ENCODE measurements at regions not wholly inside any gene's neighbourhood (a gene's known extent, or its start where the extent isn't known, plus 50 kb on each side); places are given as distances from the start of the nearest gene placed in this dataset.

GRCh38 chr9:117963493-117964090 is 259.4 kb downstream of the TLR4 start:
- no peak for ATAC-seq (replicated peaks in 6 of 8)
- in situ Hi-C loops (cut with MboI; ENCODE audit: low pct_unique_long_range_greater_than_20kb in 2 of 9, low sequenced_read_pairs in 9 of 9, unreplicated experiment in 9 of 9), result no loop called here
- 83 to 100% methylated on average over 1 of the region's 1 CpG; no CpG with 5 or more reads in 8 of the 10 experiments for WGBS, 10 experiments

GRCh38 chr9:117970276-117971050 is 266.3 kb downstream of the TLR4 start:
- Histone ChIP-seq H3K4me3 (no peak overlapping the region), H3K27ac (no peak overlapping the region), H3K4me1 (replicated peaks in 1 of 2) (peaks cover 0 to 5% of the 10 kb centered on the region in 2 donors)
- 20 to 100% (median 72%) methylated on average over 1 to 6 of the region's 7 CpGs; no CpG with 5 or more reads in 2 of the 10 experiments for WGBS, 10 experiments
- no peak for ATAC-seq (replicated peaks in 6 of 8)
- in situ Hi-C loops (cut with MboI; ENCODE audit: low pct_unique_long_range_greater_than_20kb in 2 of 9, low sequenced_read_pairs in 9 of 9, unreplicated experiment in 9 of 9), result no loop called here

More at GRCh38 chr9:117963493-117964090, 259.4 kb downstream of the TLR4 start:
- Histone ChIP-seq H3K27ac (no peak overlapping the region), H3K4me1 (replicated peaks in 1 of 2) (peaks cover 5 to 6% of the 10 kb centered on the region in 2 donors), H3K4me3 (no peak overlapping the region)

- Histone ChIP-seq H3K27ac (no peak overlapping the region), H3K4me1 (replicated peaks in 1 of 2) (no peaks in the 10 kb centered on the region), H3K4me3 (no peak overlapping the region)
- in situ Hi-C loops (cut with MboI; ENCODE audit: low pct_unique_long_range_greater_than_20kb in 2 of 9, low sequenced_read_pairs in 9 of 9, unreplicated experiment in 9 of 9), result no loop called here
- 0 to 86% (median 35%) methylated on average over 1 to 3 of the region's 3 CpGs for WGBS, 10 experiments
- ATAC-seq (replicated peaks in 6 of 8), result no peak
These were observed 269.9 kb downstream of the TLR4 start for GRCh38 chr9:117974108-117974507.

GRCh38 chr9:117979914-117980313 is 275.7 kb downstream of the TLR4 start:
- ATAC-seq (replicated peaks in 6 of 8), result no peak
- 48 to 100% (median 98%) methylated on average over 1 to 2 of the region's 2 CpGs for WGBS, 10 experiments
- no peaks in the 10 kb centered on the region for H3K4me1 ChIP-seq (replicated peaks in 1 of 2)
- H3K27ac ChIP-seq, result no peak overlapping the region
- in situ Hi-C loops (cut with MboI; ENCODE audit: low pct_unique_long_range_greater_than_20kb in 2 of 9, low sequenced_read_pairs in 9 of 9, unreplicated experiment in 9 of 9), result no loop called here
- no peak overlapping the region for H3K4me3 ChIP-seq

GRCh38 chr9:117987945-117988344 is 283.7 kb downstream of the TLR4 start:
- in situ Hi-C loops (cut with MboI; ENCODE audit: low pct_unique_long_range_greater_than_20kb in 2 of 9, low sequenced_read_pairs in 9 of 9, unreplicated experiment in 9 of 9), result no loop called here
- Histone ChIP-seq H3K4me3 (no peak overlapping the region), H3K4me1 (replicated peaks in 1 of 2) (peaks cover 0 to 7% of the 10 kb centered on the region in 2 donors), H3K27ac (no peak overlapping the region)
- no peak for ATAC-seq (replicated peaks in 6 of 8)

- ATAC-seq (replicated peaks in 6 of 8), result peak in 1 of 8 experiments; percentile 76
- Histone ChIP-seq H3K27ac (no peak overlapping the region), H3K4me3 (no peak overlapping the region), H3K4me1 (replicated peaks in 1 of 2) (peaks cover 0 to 7% of the 10 kb centered on the region in 2 donors)
- in situ Hi-C loops (cut with MboI; ENCODE audit: low pct_unique_long_range_greater_than_20kb in 2 of 9, low sequenced_read_pairs in 9 of 9, unreplicated experiment in 9 of 9), result no loop called here
- WGBS, 10 experiments, result 0 to 14% (median 4%) methylated on average over 2 to 5 of the region's 6 CpGs; no CpG with 5 or more reads in 1 of the 10 experiments
These were observed 287.8 kb downstream of the TLR4 start for GRCh38 chr9:117992006-117992405.

- in situ Hi-C loops (cut with MboI; ENCODE audit: low pct_unique_long_range_greater_than_20kb in 2 of 9, low sequenced_read_pairs in 9 of 9, unreplicated experiment in 9 of 9), result no loop called here
- Histone ChIP-seq H3K4me3 (no peak overlapping the region), H3K4me1 (replicated peaks in 1 of 2) (peaks cover 0 to 4% of the 10 kb centered on the region in 2 donors), H3K27ac (no peak overlapping the region)
- no peak for ATAC-seq (replicated peaks in 6 of 8)
- WGBS, 10 experiments, result 10 to 86% (median 79%) methylated on average over 1 to 3 of the region's 3 CpGs; no CpG with 5 or more reads in 1 of the 10 experiments
These were observed 296.4 kb downstream of the TLR4 start for GRCh38 chr9:118000581-118000980.

GRCh38 chr9:118003240-118003639 is 299.0 kb downstream of the TLR4 start:
- no peak overlapping the region for H3K4me3 ChIP-seq
- H3K27ac ChIP-seq, result no peak overlapping the region
- ATAC-seq (replicated peaks in 6 of 8), result no peak
- in situ Hi-C loops (cut with MboI; ENCODE audit: low pct_unique_long_range_greater_than_20kb in 2 of 9, low sequenced_read_pairs in 9 of 9, unreplicated experiment in 9 of 9), result no loop called here
- H3K4me1 ChIP-seq (replicated peaks in 1 of 2), result peaks cover 2 to 4% of the 10 kb centered on the region in 2 donors
- 0 to 81% (median 44%) methylated on average over 1 to 3 of the region's 3 CpGs for WGBS, 10 experiments

- in situ Hi-C loops (cut with MboI; ENCODE audit: low pct_unique_long_range_greater_than_20kb in 2 of 9, low sequenced_read_pairs in 9 of 9, unreplicated experiment in 9 of 9), result no loop called here
- Histone ChIP-seq H3K4me3 (no peak overlapping the region), H3K4me1 (replicated peaks in 1 of 2) (peaks cover 9 to 13% of the 10 kb centered on the region in 2 donors), H3K27ac (no peak overlapping the region)
- 0 to 77% (median 37%) methylated on average over 1 to 4 of the region's 4 CpGs; no CpG with 5 or more reads in 2 of the 10 experiments for WGBS, 10 experiments
- no peak for ATAC-seq (replicated peaks in 6 of 8)
These were observed 304.0 kb downstream of the TLR4 start for GRCh38 chr9:118008246-118008645.

- no peak overlapping the region for H3K27ac ChIP-seq
- H3K4me1 ChIP-seq (replicated peaks in 1 of 2), result peaks cover 9 to 13% of the 10 kb centered on the region in 2 donors
- H3K4me3 ChIP-seq, result no peak overlapping the region
- peak in 4 of 8 experiments; percentile 22 to 63 (median 46) for ATAC-seq (replicated peaks in 6 of 8)
- in situ Hi-C loops (cut with MboI; ENCODE audit: low pct_unique_long_range_greater_than_20kb in 2 of 9, low sequenced_read_pairs in 9 of 9, unreplicated experiment in 9 of 9), result no loop called here
These were observed 305.4 kb downstream of the TLR4 start for GRCh38 chr9:118009614-118010013.

GRCh38 chr9:118017607-118018122 is 313.5 kb downstream of the TLR4 start:
- no peak for ATAC-seq (replicated peaks in 6 of 8)
- in situ Hi-C loops (cut with MboI; ENCODE audit: low pct_unique_long_range_greater_than_20kb in 2 of 9, low sequenced_read_pairs in 9 of 9, unreplicated experiment in 9 of 9), result no loop called here
- no peak overlapping the region for H3K4me3 ChIP-seq
- no peaks in the 10 kb centered on the region for H3K4me1 ChIP-seq (replicated peaks in 1 of 2)
- WGBS, 10 experiments, result 76 to 83% methylated on average over 1 to 2 of the region's 2 CpGs; no CpG with 5 or more reads in 8 of the 10 experiments
- no peak overlapping the region for H3K27ac ChIP-seq

GRCh38 chr9:118023644-118024043 is 319.4 kb downstream of the TLR4 start:
- ATAC-seq (replicated peaks in 6 of 8), result no peak
- no peaks in the 10 kb centered on the region for H3K4me1 ChIP-seq (replicated peaks in 1 of 2)
- WGBS, 10 experiments, result 0 to 87% (median 7%) methylated on average over 1 to 2 of the region's 2 CpGs; no CpG with 5 or more reads in 3 of the 10 experiments
- no peak overlapping the region for H3K4me3 ChIP-seq
- no peak overlapping the region for H3K27ac ChIP-seq
- in situ Hi-C loops (cut with MboI; ENCODE audit: low pct_unique_long_range_greater_than_20kb in 2 of 9, low sequenced_read_pairs in 9 of 9, unreplicated experiment in 9 of 9), result no loop called here

- Histone ChIP-seq H3K4me3 (no peak overlapping the region), H3K4me1 (replicated peaks in 1 of 2) (peaks cover 0 to 3% of the 10 kb centered on the region in 2 donors), H3K27ac (no peak overlapping the region)
- in situ Hi-C loops (cut with MboI; ENCODE audit: low pct_unique_long_range_greater_than_20kb in 2 of 9, low sequenced_read_pairs in 9 of 9, unreplicated experiment in 9 of 9), result no loop called here
- ATAC-seq (replicated peaks in 6 of 8), result no peak
- 33 to 100% (median 86%) methylated on average over 1 to 2 of the region's 2 CpGs; no CpG with 5 or more reads in 3 of the 10 experiments for WGBS, 10 experiments
These were observed 324.0 kb downstream of the TLR4 start for GRCh38 chr9:118028225-118028624.

Data from motor neuron (in vitro differentiated cells).